HG03280 (cell line): ENCODE measurements at regions not wholly inside any gene's neighbourhood (a gene's known extent, or its start where the extent isn't known, plus 50 kb on each side); places are given as distances from the start of the nearest gene placed in this dataset.
"Not testable (repeated sequence)": the region's sequence is repeated elsewhere in the genome, so short reads cannot be mapped to it uniquely, and the experiment has no call there.

Experiments used
- ATAC-seq: cut with Tn5 transposase; IDR thresholded peaks from one replicate; pipeline ENCODE4 v1.9.1; 2021; ENCODE audit warnings: mild to moderate bottlenecking, moderate library complexity; ENCODE audit not compliant: unreplicated experiment

- no peak for ATAC-seq
Measured at GRCh38 chr12:22808860-22809259, 183.9 kb downstream of the ETNK1 start.

GRCh38 chr12:22810036-22810435 lies 185.1 kb downstream of the ETNK1 start:
- no peak for ATAC-seq

GRCh38 chr12:22812531-22812930 lies 187.6 kb downstream of the ETNK1 start:
- no peak for ATAC-seq

- no peak for ATAC-seq
Measured at GRCh38 chr12:22821985-22822384, 197.0 kb downstream of the ETNK1 start.

GRCh38 chr12:22826026-22826425 lies 201.1 kb downstream of the ETNK1 start:
- no peak for ATAC-seq

- not testable (repeated sequence) for ATAC-seq
Measured at GRCh38 chr12:22826446-22826981, 201.5 kb downstream of the ETNK1 start.

GRCh38 chr12:22828066-22828465 lies 203.1 kb downstream of the ETNK1 start:
- no peak for ATAC-seq

GRCh38 chr12:22835431-22835830 lies 210.5 kb downstream of the ETNK1 start:
- no peak for ATAC-seq

- no peak for ATAC-seq
Measured at GRCh38 chr12:22850185-22850584, 225.2 kb downstream of the ETNK1 start.

GRCh38 chr12:22851532-22851931 lies 226.6 kb downstream of the ETNK1 start:
- no peak for ATAC-seq

- ATAC-seq: no peak
Measured at GRCh38 chr12:22855456-22855855, 230.5 kb downstream of the ETNK1 start.

GRCh38 chr12:22856178-22856577 lies 231.2 kb downstream of the ETNK1 start:
- ATAC-seq: no peak

GRCh38 chr12:22858849-22859570 lies 234.0 kb downstream of the ETNK1 start:
- ATAC-seq: no peak

- no peak for ATAC-seq
Measured at GRCh38 chr12:22860926-22861325, 236.0 kb downstream of the ETNK1 start.

- no peak for ATAC-seq
Measured at GRCh38 chr12:22865822-22866221, 240.9 kb downstream of the ETNK1 start.

GRCh38 chr12:22866406-22866805 lies 241.4 kb downstream of the ETNK1 start:
- ATAC-seq: no peak

GRCh38 chr12:22874151-22874550 lies 249.2 kb downstream of the ETNK1 start:
- ATAC-seq: no peak

- ATAC-seq: no peak
Measured at GRCh38 chr12:22876262-22876661, 251.3 kb downstream of the ETNK1 start.

- no peak for ATAC-seq
Measured at GRCh38 chr12:22879203-22879602, 254.2 kb downstream of the ETNK1 start.

GRCh38 chr12:22880331-22880730 lies 255.4 kb downstream of the ETNK1 start:
- ATAC-seq: no peak

- ATAC-seq: no peak
Measured at GRCh38 chr12:22880807-22881206, 255.8 kb downstream of the ETNK1 start.

- no peak for ATAC-seq
Measured at GRCh38 chr12:22881878-22882385, 257.0 kb downstream of the ETNK1 start.

GRCh38 chr12:22882559-22882958 lies 257.6 kb downstream of the ETNK1 start:
- ATAC-seq: no peak
